GM23338 (cell line): ENCODE measurements at regions not wholly inside any gene's neighbourhood (a gene's known extent, or its start where the extent isn't known, plus 50 kb on each side); places are given as distances from the start of the nearest gene placed in this dataset.

ENCODE experiments used
- CREB1 ChIP-seq: fragments of 250-450 bp; sonication (Bioruptor Pico); IDR thresholded peaks from 2 replicates; pipeline ENCODE4 v1.5.0; 2020; ENCODE audit warnings: low read depth, mild to moderate bottlenecking, moderate library complexity
- CTCF ChIP-seq, 2 experiments: fragments of 200-600 bp in 1 of 2; sonication (generic) in 1 of 2; conservative IDR thresholded peaks; 2 replicates each; pipeline versions ENCODE4 v1.5.1 to v1.6.1; 2016 to 2017; ENCODE audit warnings: antibody characterized with exemption in 2 of 2, low read depth in 2 of 2, mild to moderate bottlenecking in 2 of 2, moderate library complexity in 1 of 2
- EZH2 ChIP-seq: fragments of 200-600 bp; sonication (generic); IDR thresholded peaks from one replicate; pipeline ENCODE4 v1.8.0; 2017; ENCODE audit warnings: antibody characterized with exemption, mild to moderate bottlenecking, low read depth; ENCODE audit not compliant: unreplicated experiment
- EZH2phosphoT487 ChIP-seq: fragments of 200-600 bp; sonication (generic); IDR thresholded peaks from one replicate; pipeline ENCODE4 v1.8.1; 2018; ENCODE audit warnings: antibody characterized with exemption; ENCODE audit not compliant: unreplicated experiment
- JUNB ChIP-seq: IDR thresholded peaks from one replicate; pipeline ENCODE4 v1.6.1; 2016; ENCODE audit warnings: antibody characterized with exemption; ENCODE audit not compliant: unreplicated experiment
- POLR2AphosphoS5 ChIP-seq: IDR thresholded peaks from 2 replicates; pipeline ENCODE4 v1.6.1; 2016; ENCODE audit warnings: antibody characterized with exemption, low read depth
- REST ChIP-seq: IDR thresholded peaks from one replicate; pipeline ENCODE4 v1.6.1; 2018; ENCODE audit warnings: antibody characterized with exemption; ENCODE audit not compliant: unreplicated experiment
- STAT1 ChIP-seq: IDR thresholded peaks from one replicate; pipeline ENCODE4 v1.6.1; 2016; ENCODE audit warnings: antibody characterized with exemption; ENCODE audit not compliant: unreplicated experiment
- ZNF331 ChIP-seq: fragments of 250-450 bp; sonication (Bioruptor Pico); IDR thresholded peaks from 2 replicates; pipeline ENCODE4 v1.5.0; 2020; ENCODE audit warnings: low read depth, mild to moderate bottlenecking, moderate library complexity

- TF ChIP-seq REST (no peak), CTCF (conservative IDR thresholded peaks at IDR 0.05; ENCODE audit: low read depth in 2 of 2) (no peak), EZH2 (no peak), CREB1 (CRISPR knock-in tag) (no peak), POLR2AphosphoS5 (no peak), EZH2phosphoT487 (no peak), ZNF331 (CRISPR knock-in tag) (no peak), STAT1 (no peak), JUNB (no peak)
Measured at GRCh38 chr10:88216976-88217375, 353.6 kb downstream of the PTEN start.
